Heart left ventricle (tissue), 16 donors: ENCODE measurements at regions not wholly inside any gene's neighbourhood (a gene's known extent, or its start where the extent isn't known, plus 50 kb on each side); places are given as distances from the start of the nearest gene placed in this dataset.

ENCODE experiments used
- ATAC-seq, 4 donors: fragments of 200-7000 bp; cut with Tn5 transposase; one replicate each; pipeline ENCODE4 v1.9.1; 2020 to 2022; ENCODE audit warnings: moderate library complexity in 4 of 4, mild to moderate bottlenecking in 3 of 4, moderate number of reproducible peaks in 1 of 4
- DNase-seq, 5 donors: peaks; one replicate each; pipeline ENCODE4 v3.0.0-alpha.2; 2020
- H3K27ac ChIP-seq, 12 donors: fragments of 200-600 bp; sonication (generic) in 4 of 12; one replicate each; pipeline versions ENCODE4 v1.5.0 to v1.8.0; 2016 to 2022; ENCODE audit warnings: mild to moderate bottlenecking in 2 of 12
- H3K27me3 ChIP-seq, 9 donors: fragments of 200-600 bp; sonication (generic) in 2 of 9; one replicate each; pipeline versions ENCODE4 v1.5.1 to v1.8.0; 2016 to 2022; ENCODE audit warnings: mild to moderate bottlenecking in 3 of 9
- H3K36me3 ChIP-seq, 9 donors: fragments of 200-600 bp; sonication (generic) in 2 of 9; one replicate each; pipeline versions ENCODE4 v1.5.0 to v1.8.0; 2018 to 2022; ENCODE audit warnings: mild to moderate bottlenecking in 2 of 9
- H3K4me1 ChIP-seq, 12 donors: fragments of 200-600 bp; sonication (generic) in 4 of 12; one replicate each; pipeline versions ENCODE4 v1.5.0 to v1.8.0; 2016 to 2022; ENCODE audit warnings: mild to moderate bottlenecking in 3 of 12
- H3K4me3 ChIP-seq, 12 donors: fragments of 200-600 bp; sonication (generic) in 4 of 12; one replicate each; pipeline versions ENCODE4 v1.5.0 to v1.8.0; 2017 to 2022; ENCODE audit warnings: mild to moderate bottlenecking in 9 of 12, moderate library complexity in 4 of 12
- H3K9me3 ChIP-seq, 12 donors: fragments of 200-600 bp; sonication (generic) in 4 of 12; one replicate each; pipeline versions ENCODE4 v1.5.0 to v1.8.0; 2016 to 2022; ENCODE audit warnings: mild to moderate bottlenecking in 1 of 12
- POLR2A ChIP-seq, 2 donors: fragments of 450-650 bp; IDR thresholded peaks; one replicate each; pipeline ENCODE4 v1.6.1; 2017; ENCODE audit warnings: antibody characterized with exemption in 2 of 2, mild to moderate bottlenecking in 2 of 2, moderate library complexity in 2 of 2
- WGBS, 4 donors: extraction: QIAGEN DNeasy Blood & Tissue Kit in 2 of 4; methylation state at CpG; one replicate each; pipeline versions ENCODE4 v1.1.5 to v1.1.7; 2013 to 2018; 5-methylcytosine and 5-hydroxymethylcytosine counted together
- intact Hi-C, 10 donors: fragments of 100-400 bp; cut with DNase I; formaldehyde crosslinking; loops; one replicate each; pipeline versions ENCODE4 v1.11.1 to v1.14.2; 2022
- TF ChIP-seq, protein P1 (sequence below), 12 donors: fragments of 200-600 bp; sonication (generic) in 4 of 12; IDR thresholded peaks; one replicate each; pipeline versions ENCODE4 v1.5.0 to v1.8.0; 2018 to 2022; ENCODE audit warnings: antibody characterized with exemption in 12 of 12, mild to moderate bottlenecking in 5 of 12
- donor health status: ischemic (EF 13 %, LVEDD 7.1; RV severe dilation, severe dysfunction).
- donor health status: healthy with polysubstance abuse.
- donor health status: DM: no; HTN: yes; CAD: no.
- donor health status: DM: no; HTN: no; CAD: no.
- donor health status: ischemic (EF 25% LVEDD 6.9; RV normal size, moderate dysfunction).
- donor health status: ischemic (EF 25% LVEDD 5.7; RV mildly dilated, moderate dysfunction).
- donor health status: healthy.
- donor health status: DM: yes; HTN: yes; CAD: no.
- donor health status: ischemic (EF 35%, LVEDD 5.7; RV mildly dilated, moderate dysfunction).
- donor health status: nonischemic (EF 11% LVEDD 7.7; RV severe dilation, severe dysfunction).
- donor health status: DM: yes; HTN: yes; CAD: no.
- donor health status: PGD.
- donor health status: ischemic (EF 29% LVEDD 5.4; RV normal size, mild dysfunction).
- donor health status: nonischemic (EF 23%, LVEDD 6.1; RV moderate dilation, normal function).

DNA sequence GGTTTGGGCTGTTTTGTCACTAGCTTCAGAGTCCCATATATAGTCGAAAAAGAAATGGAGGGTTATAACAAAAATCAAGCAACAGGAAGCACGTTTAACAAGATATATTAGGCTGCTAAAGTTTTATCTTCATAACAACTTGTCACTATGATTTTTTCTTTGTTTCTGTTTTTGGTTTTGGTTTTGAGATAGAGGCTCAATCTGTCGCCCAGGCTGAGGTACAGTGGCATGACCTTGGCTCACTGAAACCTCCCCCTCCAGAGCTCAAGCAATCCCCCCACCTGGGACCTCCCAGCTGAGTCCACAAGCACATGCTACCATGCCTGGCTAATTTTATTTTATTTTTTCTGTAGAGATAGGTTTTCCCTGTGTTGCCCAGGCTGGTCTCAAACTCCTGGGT, 2664.4 kb downstream of the ARAP2 start:
- DNase-seq (no peak), ATAC-seq (no peak)
- no peak for TF ChIP-seq POLR2A (IDR thresholded peaks at IDR 0.05)
- TF ChIP-seq, protein P1, sequence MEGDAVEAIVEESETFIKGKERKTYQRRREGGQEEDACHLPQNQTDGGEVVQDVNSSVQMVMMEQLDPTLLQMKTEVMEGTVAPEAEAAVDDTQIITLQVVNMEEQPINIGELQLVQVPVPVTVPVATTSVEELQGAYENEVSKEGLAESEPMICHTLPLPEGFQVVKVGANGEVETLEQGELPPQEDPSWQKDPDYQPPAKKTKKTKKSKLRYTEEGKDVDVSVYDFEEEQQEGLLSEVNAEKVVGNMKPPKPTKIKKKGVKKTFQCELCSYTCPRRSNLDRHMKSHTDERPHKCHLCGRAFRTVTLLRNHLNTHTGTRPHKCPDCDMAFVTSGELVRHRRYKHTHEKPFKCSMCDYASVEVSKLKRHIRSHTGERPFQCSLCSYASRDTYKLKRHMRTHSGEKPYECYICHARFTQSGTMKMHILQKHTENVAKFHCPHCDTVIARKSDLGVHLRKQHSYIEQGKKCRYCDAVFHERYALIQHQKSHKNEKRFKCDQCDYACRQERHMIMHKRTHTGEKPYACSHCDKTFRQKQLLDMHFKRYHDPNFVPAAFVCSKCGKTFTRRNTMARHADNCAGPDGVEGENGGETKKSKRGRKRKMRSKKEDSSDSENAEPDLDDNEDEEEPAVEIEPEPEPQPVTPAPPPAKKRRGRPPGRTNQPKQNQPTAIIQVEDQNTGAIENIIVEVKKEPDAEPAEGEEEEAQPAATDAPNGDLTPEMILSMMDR (IDR thresholded peaks at IDR 0.05), result no peak
- Histone ChIP-seq H3K9me3 (peaks cover 0 to 10% (median 0%) of the 10 kb centered on the region in 12 donors), H3K4me3 (no peak overlapping the region), H3K4me1 (no peaks in the 10 kb centered on the region), H3K36me3 (no peaks in the 10 kb centered on the region), H3K27me3 (no peaks in the 10 kb centered on the region), H3K27ac (no peak overlapping the region)
- WGBS, 4 donors, result 51 to 65% (median 57%) methylated on average over 3 of the region's 3 CpGs
- intact Hi-C loops, result no loop called here

DNA sequence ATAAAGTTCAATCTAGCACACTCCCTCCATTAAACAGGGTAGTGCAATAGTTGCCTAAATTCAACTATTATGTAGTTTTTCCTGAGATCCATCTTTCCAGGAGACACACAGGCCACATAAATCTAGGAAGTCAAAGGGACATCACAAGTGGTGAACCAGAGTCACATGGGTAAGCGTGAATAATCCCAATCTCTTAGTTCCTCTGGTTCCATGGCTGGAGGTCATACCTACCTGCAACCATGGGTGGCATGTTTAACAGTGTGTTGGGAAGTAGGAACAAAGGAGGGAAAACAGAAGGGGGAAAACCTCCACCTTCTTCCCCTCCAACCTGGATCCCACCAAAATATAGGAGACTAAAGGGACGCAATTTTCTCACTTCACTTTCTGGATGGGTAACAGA, 2651.6 kb downstream of the ARAP2 start:
- ATAC-seq (no peak), DNase-seq (no peak)
- H3K36me3 ChIP-seq, result no peaks in the 10 kb centered on the region
- H3K27me3 ChIP-seq, result no peaks in the 10 kb centered on the region
- peaks cover 0 to 59% (median 32%) of the 10 kb centered on the region in 12 donors for H3K9me3 ChIP-seq
- no peak overlapping the region for H3K4me3 ChIP-seq
- intact Hi-C loops, result no loop called here
- no peaks in the 10 kb centered on the region for H3K4me1 ChIP-seq
- no peak overlapping the region for H3K27ac ChIP-seq
- TF ChIP-seq POLR2A (IDR thresholded peaks at IDR 0.05), result no peak
- TF ChIP-seq, protein P1 (IDR thresholded peaks at IDR 0.05), result no peak
- WGBS, 4 donors, result 89 to 94% (median 90%) methylated on average over 2 of the region's 2 CpGs

DNA sequence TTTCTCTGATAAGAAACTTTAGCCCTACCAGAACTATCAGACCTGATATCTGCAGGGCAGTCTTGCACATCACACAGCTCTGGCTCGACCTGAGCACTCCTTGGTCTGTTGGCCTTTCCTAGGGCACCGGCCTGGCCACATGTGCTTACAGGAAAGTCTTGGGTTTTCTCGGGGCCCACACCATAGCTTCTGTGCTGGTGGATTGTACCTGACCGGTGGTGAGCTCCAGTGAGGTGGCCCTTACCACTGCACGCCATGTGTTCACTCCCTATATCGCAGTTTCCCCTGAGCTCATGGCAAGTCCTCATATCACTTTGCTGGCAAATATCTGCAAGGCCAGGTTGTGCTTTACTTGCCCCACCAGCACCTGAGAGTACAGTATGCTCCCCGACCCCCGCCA, 2637.4 kb downstream of the ARAP2 start:
- 81 to 95% (median 84%) methylated on average over 4 to 8 of the region's 8 CpGs for WGBS, 4 donors
- DNase-seq, result peak in 1 of 5 donors; percentile 42
- ATAC-seq, result no peak
- H3K9me3 ChIP-seq, result peaks cover 0 to 26% (median 7%) of the 10 kb centered on the region in 12 donors
- H3K27me3 ChIP-seq, result no peaks in the 10 kb centered on the region
- H3K4me3 ChIP-seq, result no peak overlapping the region
- H3K36me3 ChIP-seq, result no peaks in the 10 kb centered on the region
- intact Hi-C loops, result no loop called here
- H3K27ac ChIP-seq, result no peak overlapping the region
- H3K4me1 ChIP-seq, result no peaks in the 10 kb centered on the region
- no peak for TF ChIP-seq POLR2A (IDR thresholded peaks at IDR 0.05)
- TF ChIP-seq, protein P1 (IDR thresholded peaks at IDR 0.05), result no peak

DNA sequence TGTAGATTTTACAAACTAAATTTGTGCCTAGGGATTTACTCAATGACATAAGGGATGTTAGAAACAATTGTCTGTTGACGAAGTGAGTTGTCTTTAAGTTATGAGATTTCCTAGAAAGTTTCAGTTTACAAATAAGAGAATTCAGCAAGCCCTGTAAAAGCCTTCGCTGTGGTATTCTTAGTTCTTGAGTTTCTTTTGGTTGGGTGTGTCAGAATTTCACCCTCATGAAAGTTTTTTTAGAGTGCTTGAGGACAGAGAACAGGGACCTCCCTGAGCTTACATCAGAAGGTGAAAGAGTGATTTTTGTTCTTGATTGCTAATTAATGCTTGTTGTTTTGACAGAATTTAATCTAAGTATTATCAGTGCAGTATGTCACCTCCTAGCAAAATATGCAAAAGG, 2628.2 kb downstream of the ARAP2 start:
- TF ChIP-seq POLR2A (IDR thresholded peaks at IDR 0.05), result no peak
- TF ChIP-seq, protein P1 (IDR thresholded peaks at IDR 0.05), result no peak
- intact Hi-C loops, result no loop called here
- 68 to 80% (median 74%) methylated on average over 2 of the region's 2 CpGs for WGBS, 4 donors

More for the DNA sequence above, 2628.2 kb downstream of the ARAP2 start:
- H3K27me3 ChIP-seq, result no peaks in the 10 kb centered on the region
- no peak for DNase-seq
- H3K4me1 ChIP-seq, result no peaks in the 10 kb centered on the region
- H3K36me3 ChIP-seq, result no peaks in the 10 kb centered on the region
- H3K4me3 ChIP-seq, result no peak overlapping the region
- H3K27ac ChIP-seq, result no peak overlapping the region
- ATAC-seq, result no peak
- peaks cover 0 to 7% (median 0%) of the 10 kb centered on the region in 12 donors for H3K9me3 ChIP-seq
